GM23338 (cell line): ENCODE measurements at regions not wholly inside any gene's neighbourhood (a gene's known extent, or its start where the extent isn't known, plus 50 kb on each side); places are given as distances from the start of the nearest gene placed in this dataset.

Source experiments
- ATAC-seq: fragments of 200-7000 bp; cut with Tn5 transposase; 3 replicates; pipeline ENCODE4 v1.9.1; 2020
- DNase-seq: peaks from one replicate; pipeline ENCODE4 v3.0.0-alpha.2; 2015; ENCODE audit warnings: low spot score
- H2AFZ ChIP-seq: fragments of 200-600 bp; sonication (generic); 2 replicates; pipeline ENCODE4 v1.8.0; 2016; ENCODE audit warnings: antibody characterized with exemption, mild to moderate bottlenecking, moderate library complexity
- H3F3A ChIP-seq: fragments of 200-600 bp; sonication (generic); replicated peaks from 2 replicates; pipeline ENCODE4 v1.8.0; 2017; ENCODE audit warnings: antibody characterized with exemption, mixed run types, low read depth
- H3K27ac ChIP-seq: fragments of 200-600 bp; sonication (generic); 2 replicates; pipeline ENCODE4 v1.6.1; 2016; ENCODE audit warnings: low read depth
- H3K27me3 ChIP-seq: fragments of 200-600 bp; sonication (generic); 2 replicates; pipeline ENCODE4 v1.8.0; 2016; ENCODE audit warnings: mild to moderate bottlenecking, mixed run types, moderate library complexity; ENCODE audit not compliant: insufficient read depth
- H3K36me3 ChIP-seq: fragments of 200-600 bp; sonication (generic); 2 replicates; pipeline ENCODE4 v1.8.0; 2016; ENCODE audit warnings: mild to moderate bottlenecking; ENCODE audit not compliant: insufficient read depth
- H3K4me1 ChIP-seq: fragments of 200-600 bp; sonication (generic); 2 replicates; pipeline ENCODE4 v1.8.0; 2016; ENCODE audit warnings: mild to moderate bottlenecking, moderate library complexity; ENCODE audit not compliant: insufficient read depth
- H3K4me2 ChIP-seq: fragments of 200-600 bp; sonication (generic); 2 replicates; pipeline ENCODE4 v1.7.1; 2017; ENCODE audit warnings: mixed run types
- H3K4me3 ChIP-seq: fragments of 200-600 bp; sonication (generic); 2 replicates; pipeline ENCODE4 v1.6.1; 2016; ENCODE audit warnings: mixed run types
- H3K79me2 ChIP-seq: fragments of 200-600 bp; sonication (generic); replicated peaks from 2 replicates; pipeline ENCODE4 v1.8.0; 2017; ENCODE audit warnings: mild to moderate bottlenecking; ENCODE audit not compliant: insufficient read depth
- H3K9me2 ChIP-seq: fragments of 200-600 bp; sonication (generic); 2 replicates; pipeline ENCODE4 v1.8.0; 2017; ENCODE audit not compliant: insufficient read depth
- H4K20me1 ChIP-seq: fragments of 200-600 bp; sonication (generic); replicated peaks from 2 replicates; pipeline ENCODE4 v1.8.0; 2017; ENCODE audit warnings: mild to moderate bottlenecking; ENCODE audit not compliant: insufficient read depth
- H3K27ac Mint-ChIP-seq: 2 replicates; pipeline ENCODE4 v1.8.0; 2020; ENCODE audit warnings: inconsistent platforms, mild to moderate bottlenecking, moderate library complexity, mixed read lengths
- H3K27me3 Mint-ChIP-seq: 3 replicates; pipeline ENCODE4 v1.8.0; 2022; ENCODE audit warnings: low read depth, mild to moderate bottlenecking, moderate library complexity, mixed read lengths, inconsistent platforms; ENCODE audit not compliant: insufficient read depth, poor library complexity
- H3K36me3 Mint-ChIP-seq: 3 replicates; pipeline ENCODE4 v1.8.0; 2021; ENCODE audit warnings: low read depth, mild to moderate bottlenecking, inconsistent platforms, moderate library complexity, mixed read lengths
- H3K4me1 Mint-ChIP-seq: 3 replicates; pipeline ENCODE4 v1.8.0; 2020; ENCODE audit warnings: mild to moderate bottlenecking, inconsistent platforms, mixed read lengths
- H3K4me3 Mint-ChIP-seq: 3 replicates; pipeline ENCODE4 v1.8.0; 2021; ENCODE audit warnings: moderate library complexity, mild to moderate bottlenecking, inconsistent platforms, mixed read lengths
- H3K9me3 Mint-ChIP-seq: 3 replicates; pipeline ENCODE4 v1.8.0; 2020; ENCODE audit warnings: moderate library complexity, mild to moderate bottlenecking, inconsistent platforms, mixed read lengths
- CREB1 ChIP-seq: fragments of 250-450 bp; sonication (Bioruptor Pico); IDR thresholded peaks from 2 replicates; pipeline ENCODE4 v1.5.0; 2020; ENCODE audit warnings: low read depth, mild to moderate bottlenecking, moderate library complexity
- JUNB ChIP-seq: IDR thresholded peaks from one replicate; pipeline ENCODE4 v1.6.1; 2016; ENCODE audit warnings: antibody characterized with exemption; ENCODE audit not compliant: unreplicated experiment
- NANOG ChIP-seq: IDR thresholded peaks from 2 replicates; pipeline ENCODE4 v1.6.1; 2016; ENCODE audit warnings: antibody characterized with exemption, borderline replicate concordance
- STAT1 ChIP-seq: IDR thresholded peaks from one replicate; pipeline ENCODE4 v1.6.1; 2016; ENCODE audit warnings: antibody characterized with exemption; ENCODE audit not compliant: unreplicated experiment
- ZNF114 ChIP-seq: fragments of 250-450 bp; sonication (Bioruptor Pico); IDR thresholded peaks from 2 replicates; pipeline ENCODE4 v1.5.0; 2020; ENCODE audit warnings: mild to moderate bottlenecking, moderate library complexity
- ZNF331 ChIP-seq: fragments of 250-450 bp; sonication (Bioruptor Pico); IDR thresholded peaks from 2 replicates; pipeline ENCODE4 v1.5.0; 2020; ENCODE audit warnings: low read depth, mild to moderate bottlenecking, moderate library complexity
- TF ChIP-seq, protein P1 (sequence below): IDR thresholded peaks from one replicate; pipeline ENCODE4 v1.6.1; 2018; ENCODE audit warnings: antibody characterized with exemption; ENCODE audit not compliant: unreplicated experiment

DNA sequence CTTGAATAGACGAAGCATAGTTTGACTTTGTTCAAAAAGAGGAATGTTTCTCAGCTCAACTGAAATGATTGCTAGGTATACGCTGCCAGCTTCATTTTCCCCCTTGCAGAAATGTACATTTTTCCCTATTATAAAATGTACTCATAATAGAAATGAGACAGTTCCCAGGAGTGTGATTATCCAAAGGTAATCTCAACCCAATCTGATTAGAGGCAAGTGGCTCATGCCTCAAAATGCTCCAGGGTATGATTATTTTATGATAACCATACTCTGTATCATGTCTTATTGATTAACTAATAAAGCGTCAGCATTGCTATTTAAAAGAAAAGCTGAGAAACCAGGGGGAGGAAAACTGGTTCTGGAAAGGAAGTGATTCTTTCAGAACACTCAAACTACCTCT is 54.9 kb upstream of the SMIM15 start:
- no peaks in the 10 kb centered on the region for H3K4me1 Mint-ChIP-seq
- H3K4me3 Mint-ChIP-seq: no peak overlapping the region
- no peaks in the 10 kb centered on the region for H4K20me1 ChIP-seq
- TF ChIP-seq CREB1 (CRISPR knock-in tag): no peak
- no peak for TF ChIP-seq ZNF114 (CRISPR knock-in tag)
- no peak for TF ChIP-seq NANOG
- TF ChIP-seq ZNF331 (CRISPR knock-in tag): no peak
- TF ChIP-seq, protein P1, sequence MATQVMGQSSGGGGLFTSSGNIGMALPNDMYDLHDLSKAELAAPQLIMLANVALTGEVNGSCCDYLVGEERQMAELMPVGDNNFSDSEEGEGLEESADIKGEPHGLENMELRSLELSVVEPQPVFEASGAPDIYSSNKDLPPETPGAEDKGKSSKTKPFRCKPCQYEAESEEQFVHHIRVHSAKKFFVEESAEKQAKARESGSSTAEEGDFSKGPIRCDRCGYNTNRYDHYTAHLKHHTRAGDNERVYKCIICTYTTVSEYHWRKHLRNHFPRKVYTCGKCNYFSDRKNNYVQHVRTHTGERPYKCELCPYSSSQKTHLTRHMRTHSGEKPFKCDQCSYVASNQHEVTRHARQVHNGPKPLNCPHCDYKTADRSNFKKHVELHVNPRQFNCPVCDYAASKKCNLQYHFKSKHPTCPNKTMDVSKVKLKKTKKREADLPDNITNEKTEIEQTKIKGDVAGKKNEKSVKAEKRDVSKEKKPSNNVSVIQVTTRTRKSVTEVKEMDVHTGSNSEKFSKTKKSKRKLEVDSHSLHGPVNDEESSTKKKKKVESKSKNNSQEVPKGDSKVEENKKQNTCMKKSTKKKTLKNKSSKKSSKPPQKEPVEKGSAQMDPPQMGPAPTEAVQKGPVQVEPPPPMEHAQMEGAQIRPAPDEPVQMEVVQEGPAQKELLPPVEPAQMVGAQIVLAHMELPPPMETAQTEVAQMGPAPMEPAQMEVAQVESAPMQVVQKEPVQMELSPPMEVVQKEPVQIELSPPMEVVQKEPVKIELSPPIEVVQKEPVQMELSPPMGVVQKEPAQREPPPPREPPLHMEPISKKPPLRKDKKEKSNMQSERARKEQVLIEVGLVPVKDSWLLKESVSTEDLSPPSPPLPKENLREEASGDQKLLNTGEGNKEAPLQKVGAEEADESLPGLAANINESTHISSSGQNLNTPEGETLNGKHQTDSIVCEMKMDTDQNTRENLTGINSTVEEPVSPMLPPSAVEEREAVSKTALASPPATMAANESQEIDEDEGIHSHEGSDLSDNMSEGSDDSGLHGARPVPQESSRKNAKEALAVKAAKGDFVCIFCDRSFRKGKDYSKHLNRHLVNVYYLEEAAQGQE: no peak
- no peak for TF ChIP-seq JUNB
- no peak for TF ChIP-seq STAT1
- DNase-seq (no peak), ATAC-seq (no peak)
- H3F3A ChIP-seq: no peaks in the 10 kb centered on the region
- H3K27me3 Mint-ChIP-seq: no peaks in the 10 kb centered on the region
- no peaks in the 10 kb centered on the region for H3K36me3 Mint-ChIP-seq
- H3K79me2 ChIP-seq: no peaks in the 10 kb centered on the region
- H3K4me2 ChIP-seq: no peak overlapping the region
- no peak overlapping the region for H3K4me3 ChIP-seq
- no peaks in the 10 kb centered on the region for H3K36me3 ChIP-seq
- no peaks in the 10 kb centered on the region for H3K9me3 Mint-ChIP-seq
- H3K9me2 ChIP-seq: peaks cover 11% of the 10 kb centered on the region
- no peak overlapping the region for H2AFZ ChIP-seq
- H3K27ac Mint-ChIP-seq: no peak overlapping the region
- no peak overlapping the region for H3K27ac ChIP-seq
- H3K27me3 ChIP-seq: no peaks in the 10 kb centered on the region
- no peaks in the 10 kb centered on the region for H3K4me1 ChIP-seq

- ATAC-seq (no peak), DNase-seq (no peak)
- TF ChIP-seq ZNF331 (CRISPR knock-in tag): no peak
- Mint-ChIP-seq H3K9me3 (no peaks in the 10 kb centered on the region; the same call in 2 of the 3 replicates), H3K4me3 (no peak overlapping the region), H3K4me1 (peaks cover 6% of the 10 kb centered on the region), H3K36me3 (no peaks in the 10 kb centered on the region; the same call in 2 of the 3 replicates), H3K27ac (no peak overlapping the region; the same call in 1 of the 2 replicates), H3K27me3 (no peaks in the 10 kb centered on the region)
- Histone ChIP-seq H3K79me2 (no peaks in the 10 kb centered on the region), H3K4me1 (no peaks in the 10 kb centered on the region), H4K20me1 (no peaks in the 10 kb centered on the region), H3K4me2 (no peak overlapping the region), H3K36me3 (no peaks in the 10 kb centered on the region), H3K27ac (no peak overlapping the region), H3F3A (no peaks in the 10 kb centered on the region), H3K4me3 (no peak overlapping the region), H2AFZ (no peak overlapping the region), H3K27me3 (no peaks in the 10 kb centered on the region), H3K9me2 (no peaks in the 10 kb centered on the region)
Measured at GRCh38 chr5:61228229-61228628, 66.0 kb upstream of the SMIM15 start.

- H3K79me2 ChIP-seq: no peaks in the 10 kb centered on the region
- H3F3A ChIP-seq: no peaks in the 10 kb centered on the region
- no peaks in the 10 kb centered on the region for H4K20me1 ChIP-seq
- no peak overlapping the region for H3K27ac ChIP-seq
- no peak overlapping the region for H3K4me2 ChIP-seq
- H3K9me2 ChIP-seq: no peaks in the 10 kb centered on the region
- no peak overlapping the region for H3K4me3 ChIP-seq
- H2AFZ ChIP-seq: no peak overlapping the region
- no peak overlapping the region for H3K27ac Mint-ChIP-seq
- H3K4me1 Mint-ChIP-seq: peaks cover 6% of the 10 kb centered on the region
- no peaks in the 10 kb centered on the region for H3K4me1 ChIP-seq
- H3K4me3 Mint-ChIP-seq: no peak overlapping the region
- TF ChIP-seq STAT1: no peak
- ATAC-seq (no peak), DNase-seq (no peak)
- H3K36me3 Mint-ChIP-seq: no peaks in the 10 kb centered on the region; the same call in 2 of the 3 replicates
- no peaks in the 10 kb centered on the region for H3K27me3 ChIP-seq
- H3K27me3 Mint-ChIP-seq: no peaks in the 10 kb centered on the region
- H3K36me3 ChIP-seq: no peaks in the 10 kb centered on the region
- no peaks in the 10 kb centered on the region; the same call in 2 of the 3 replicates for H3K9me3 Mint-ChIP-seq
Measured at GRCh38 chr5:61228691-61229280, 66.5 kb upstream of the SMIM15 start.
